Esophagus muscularis mucosa (tissue), 3 donors: ENCODE measurements at regions not wholly inside any gene's neighbourhood (a gene's known extent, or its start where the extent isn't known, plus 50 kb on each side); places are given as distances from the start of the nearest gene placed in this dataset.

ENCODE experiments used
- CTCF ChIP-seq, 3 experiments: fragments of 200-600 bp in 2 of 3; fragments of 450-650 bp in 1 of 3; sonication (generic) in 2 of 3; IDR thresholded peaks; one replicate each; pipeline ENCODE4 v1.5.1; 2017 to 2019; ENCODE audit warnings: antibody characterized with exemption in 3 of 3, mild to moderate bottlenecking in 2 of 3, moderate library complexity in 1 of 3
- POLR2A ChIP-seq: fragments of 450-650 bp; IDR thresholded peaks from one replicate; pipeline ENCODE4 v1.6.1; 2017; ENCODE audit warnings: antibody characterized with exemption, moderate library complexity, mild to moderate bottlenecking, low read depth

DNA sequence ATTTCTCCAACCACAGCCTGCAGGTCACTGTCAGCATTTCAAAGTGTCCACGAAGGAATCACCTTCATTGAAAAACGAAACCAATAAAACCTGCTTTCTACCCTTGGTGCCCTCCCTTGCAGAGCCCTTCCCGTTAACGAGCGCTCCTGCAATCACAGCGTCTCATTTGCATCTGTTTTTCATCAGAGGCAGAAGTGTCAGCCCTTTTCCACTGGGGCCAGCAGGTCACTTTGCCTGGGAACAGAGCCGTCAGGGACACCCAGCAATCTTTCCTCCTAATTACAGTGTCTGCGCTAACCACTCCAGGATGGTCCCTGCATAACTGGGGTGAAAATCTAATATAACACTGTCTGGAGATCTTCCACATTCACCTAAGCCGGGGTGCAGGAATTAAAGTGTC is 85.3 kb downstream of the PSMG1 start:
- TF ChIP-seq CTCF (IDR thresholded peaks at IDR 0.05) (no peak), POLR2A (no peak)
